Loucy (cell line): ENCODE measurements at regions not wholly inside any gene's neighbourhood (a gene's known extent, or its start where the extent isn't known, plus 50 kb on each side); places are given as distances from the start of the nearest gene placed in this dataset.

Experiments used
- CTCF ChIP-seq: fragments of 200-600 bp; sonication (generic); conservative IDR thresholded peaks from 2 replicates; pipeline ENCODE4 v1.5.1; 2014; ENCODE audit warnings: mild to moderate bottlenecking, antibody characterized with exemption, low read length
- EZH2phosphoT487 ChIP-seq: fragments of 200-600 bp; IDR thresholded peaks from 2 replicates; pipeline ENCODE4 v1.6.1; 2018; ENCODE audit warnings: antibody characterized with exemption, mild to moderate bottlenecking, moderate library complexity, borderline replicate concordance

- no peak for TF ChIP-seq CTCF
- no peak for TF ChIP-seq EZH2phosphoT487
Observed at GRCh38 chr13:86510792-86511191, 711.6 kb upstream of the SLITRK6 start.
